ENCODE measurements at regions not wholly inside any gene's neighbourhood (a gene's known extent, or its start where the extent isn't known, plus 50 kb on each side); places are given as distances from the start of the nearest gene placed in this dataset.

DNA sequence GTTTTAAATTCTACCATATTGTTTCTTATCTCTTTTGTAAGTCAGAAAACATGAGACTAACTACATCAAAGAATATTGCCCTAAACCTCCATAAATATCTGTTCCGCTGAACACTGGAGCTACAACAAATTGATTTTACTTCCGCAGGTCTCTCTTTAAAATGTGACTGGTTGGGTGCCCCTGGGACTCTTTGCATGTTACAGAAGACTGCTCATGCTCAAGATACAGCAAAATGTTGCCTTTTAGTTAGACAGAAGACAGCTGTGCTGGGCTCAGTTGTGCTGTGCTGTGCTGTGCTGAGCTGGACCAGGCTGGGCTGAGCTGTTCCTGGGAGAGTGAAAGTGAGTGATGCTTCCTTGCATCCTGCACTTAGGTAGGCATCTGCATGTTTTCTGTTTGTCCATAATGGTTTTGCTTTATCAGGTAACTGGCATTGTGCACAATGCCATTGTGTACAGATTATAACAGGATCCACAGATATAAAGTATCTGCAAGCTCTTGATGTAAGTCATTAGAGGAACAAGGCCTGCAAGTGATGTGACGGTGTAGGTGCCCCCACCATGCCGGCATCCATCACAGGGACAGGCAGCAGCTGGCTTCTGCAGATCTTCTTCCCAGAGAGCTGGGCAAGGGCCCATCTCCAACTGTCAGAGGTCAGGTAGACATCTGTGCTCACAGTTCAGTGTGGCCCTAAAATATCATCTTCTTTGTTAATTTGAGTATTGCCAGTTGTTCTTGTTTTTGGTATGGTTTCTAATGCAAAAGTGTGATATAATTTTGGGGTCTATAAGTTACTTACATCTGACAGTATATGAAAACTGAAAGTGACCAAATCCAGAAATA is 972.5 kb upstream of the CELF2 start:
- DNase-seq (ENCODE audit: low read depth, low spot score) (no peak), FAIRE-seq (no peak), ATAC-seq (no peak)
- Histone ChIP-seq H3K9ac (ENCODE audit: control insufficient read depth, insufficient read depth, low read length) (no peak overlapping the region), H3K9me3 (replicated peaks; ENCODE audit: control insufficient read depth, insufficient read depth, low read length) (no peaks in the 10 kb centered on the region), H3K4me1 (ENCODE audit: control insufficient read depth, insufficient read depth, low read length) (no peaks in the 10 kb centered on the region), H3K27me3 (replicated peaks in 1 of 2; ENCODE audit: control insufficient read depth in 2 of 2, insufficient read depth in 2 of 2, low read length in 1 of 2) (no peaks in the 10 kb centered on the region), H4K20me1 (ENCODE audit: control insufficient read depth, insufficient read depth) (no peaks in the 10 kb centered on the region), H3K79me2 (ENCODE audit: control insufficient read depth, insufficient read depth, low read length) (no peaks in the 10 kb centered on the region), H2AFZ (ENCODE audit: control insufficient read depth, low read depth, low read length) (no peak overlapping the region), H3K27ac (ENCODE audit: control insufficient read depth, insufficient read depth) (no peak overlapping the region), H3K36me3 (ENCODE audit: control insufficient read depth in 2 of 2, insufficient read depth in 2 of 2, low read length in 1 of 2) (no peaks in the 10 kb centered on the region), H3K4me2 (ENCODE audit: control insufficient read depth, insufficient read depth) (no peak overlapping the region), H3K4me3 (no peak overlapping the region)
- intact Hi-C loops (cut with micrococcal nuclease; ENCODE audit: unreplicated experiment): no loop called here
- ChIA-PET CTCF (interaction anchor here (0.6 kb wide), 1 partner anchor 9 kb away, joined by 3 read pairs; no protein-coding TSS in a partner anchor), RAD21 (ENCODE audit: unreplicated experiment) (no interaction called here), SMC1A (ENCODE audit: uncharacterized antibody, unreplicated experiment) (interaction anchor here (0.6 kb wide), 1 partner anchor 403 kb away, joined by 3 read pairs; no protein-coding TSS in a partner anchor), POLR2A (no interaction called here)
- in situ Hi-C loops (cut with MboI): no loop called here
- no peak for TF ChIP-seq SMARCA5 (IDR thresholded peaks at IDR 0.05)
- TF ChIP-seq HDAC6 (IDR thresholded peaks at IDR 0.05; ENCODE audit: unreplicated experiment): no peak
- no peak for TF ChIP-seq STAT3 (IDR thresholded peaks at IDR 0.05; ENCODE audit: low read depth, low read length)
- TF ChIP-seq IKZF2 (IDR thresholded peaks at IDR 0.05): no peak
- TF ChIP-seq ZZZ3 (IDR thresholded peaks at IDR 0.05; ENCODE audit: control insufficient read depth, insufficient read length, low read depth): no peak
- no peak for TF ChIP-seq IKZF1 (conservative IDR thresholded peaks at IDR 0.05)
- no peak for TF ChIP-seq RUNX3 (IDR thresholded peaks at IDR 0.05; ENCODE audit: low read length)
- TF ChIP-seq JUND (IDR thresholded peaks at IDR 0.05; ENCODE audit: low read depth, low read length): no peak
- no peak for TF ChIP-seq BHLHE40 (IDR thresholded peaks at IDR 0.05; ENCODE audit: borderline replicate concordance in 1 of 2, low read depth in 2 of 2, low read length in 1 of 2)
- WGBS (ENCODE audit: insufficient coverage, insufficient replicate concordance, low lambda C conversion rate, missing lambda C conversion rate): 26% methylated on average over 4 of the region's 4 CpGs
- no TSS peak for BruUV-seq (replicated peaks)
